Keratinocyte (primary cell): ENCODE measurements at regions not wholly inside any gene's neighbourhood (a gene's known extent, or its start where the extent isn't known, plus 50 kb on each side); places are given as distances from the start of the nearest gene placed in this dataset.

Source experiments
- DNase-seq: peaks from one replicate; pipeline ENCODE4 v3.0.0-alpha.2; 2011; ENCODE audit warnings: low read depth, missing footprints, low spot score
- FAIRE-seq: peaks from 2 replicates; lab custom pipeline; 2011; peaks lifted over from hg19 to GRCh38; lab: Jason Lieb, UNC
- H2AFZ ChIP-seq: 2 replicates; pipeline ENCODE4 v1.6.0; 2012; ENCODE audit warnings: low read length, control low read depth, inconsistent platforms; ENCODE audit not compliant: control insufficient read depth
- H3K27ac ChIP-seq: 2 replicates; pipeline ENCODE4 v1.5.1; 2011; ENCODE audit warnings: low read length; ENCODE audit not compliant: control insufficient read depth, insufficient read depth
- H3K27me3 ChIP-seq: 3 replicates; pipeline ENCODE4 v1.6.0; 2011; ENCODE audit warnings: low read length; ENCODE audit not compliant: control insufficient read depth, insufficient read depth; ENCODE audit errors: extremely low read depth
- H3K36me3 ChIP-seq, 2 experiments: 2 replicates in 1 of 2; 3 replicates in 1 of 2; pipeline ENCODE4 v1.5.1; 2011; ENCODE audit warnings: low read length in 2 of 2, mild to moderate bottlenecking in 1 of 2; ENCODE audit not compliant: control insufficient read depth in 2 of 2, insufficient read depth in 2 of 2; ENCODE audit errors: extremely low read depth in 1 of 2
- H3K4me1 ChIP-seq: 3 replicates; pipeline ENCODE4 v1.5.1; 2011; ENCODE audit warnings: low read length; ENCODE audit not compliant: control insufficient read depth, insufficient read depth; ENCODE audit errors: extremely low read depth
- H3K4me2 ChIP-seq: 3 replicates; pipeline ENCODE4 v1.6.0; 2011; ENCODE audit warnings: low read depth, low read length; ENCODE audit not compliant: control insufficient read depth, insufficient read depth; ENCODE audit errors: extremely low read depth
- H3K4me3 ChIP-seq, 3 experiments: fragments of 200-600 bp in 1 of 3; sonication (generic) in 1 of 3; 2 replicates in 2 of 3; 3 replicates in 1 of 3; pipeline ENCODE4 v1.5.1; 2011 to 2016; ENCODE audit warnings: low read length in 3 of 3, mild to moderate bottlenecking in 3 of 3, control low read depth in 2 of 3, inconsistent platforms in 1 of 3, low read depth in 1 of 3, mixed read lengths in 1 of 3, mixed run types in 1 of 3, moderate library complexity in 1 of 3; ENCODE audit not compliant: control insufficient read depth in 2 of 3, insufficient read depth in 2 of 3; ENCODE audit errors: extremely low read depth in 1 of 3
- H3K79me2 ChIP-seq: 2 replicates; pipeline ENCODE4 v1.6.0; 2012; ENCODE audit warnings: low read length; ENCODE audit not compliant: control insufficient read depth, insufficient read depth
- H3K9ac ChIP-seq: 3 replicates; pipeline ENCODE4 v1.6.0; 2011; ENCODE audit warnings: low read length; ENCODE audit not compliant: control insufficient read depth, insufficient read depth; ENCODE audit errors: extremely low read depth
- H3K9me1 ChIP-seq: 3 replicates; pipeline ENCODE4 v1.6.0; 2011; ENCODE audit warnings: low read length; ENCODE audit not compliant: control insufficient read depth, insufficient read depth; ENCODE audit errors: extremely low read depth
- H3K9me3 ChIP-seq: 2 replicates; pipeline ENCODE4 v1.5.1; 2012; ENCODE audit warnings: low read depth, low read length; ENCODE audit not compliant: control insufficient read depth
- H4K20me1 ChIP-seq: 3 replicates; pipeline ENCODE4 v1.6.0; 2011; ENCODE audit warnings: low read length; ENCODE audit not compliant: control insufficient read depth, insufficient read depth; ENCODE audit errors: extremely low read depth
- EZH2 ChIP-seq: IDR thresholded peaks from one replicate; pipeline ENCODE4 v1.6.1; 2012; ENCODE audit warnings: inconsistent platforms, mild to moderate bottlenecking, low read length, moderate library complexity
- dilution Hi-C: fragments of 300-500 bp; cut with MboI; formaldehyde crosslinking; loops from one replicate; pipeline ENCODE4 v1.7.0; 2020; ENCODE audit warnings: low sequenced_read_pairs; ENCODE audit not compliant: extremely low pct_ligation_motif_present
- TF ChIP-seq, protein P1 (sequence below), 3 experiments: IDR thresholded peaks in 1 of 3; conservative IDR thresholded peaks in 1 of 3; optimal IDR thresholded peaks in 1 of 3; 2 replicates in 2 of 3; 3 replicates in 1 of 3; pipeline versions ENCODE3 to v1.5.1; 2011; ENCODE audit warnings: low read length in 3 of 3, mild to moderate bottlenecking in 3 of 3, moderate library complexity in 2 of 3, control low read depth in 1 of 3, inconsistent platforms in 1 of 3; ENCODE audit not compliant: insufficient read depth in 2 of 3; ENCODE audit errors: extremely low read depth in 1 of 3

DNA sequence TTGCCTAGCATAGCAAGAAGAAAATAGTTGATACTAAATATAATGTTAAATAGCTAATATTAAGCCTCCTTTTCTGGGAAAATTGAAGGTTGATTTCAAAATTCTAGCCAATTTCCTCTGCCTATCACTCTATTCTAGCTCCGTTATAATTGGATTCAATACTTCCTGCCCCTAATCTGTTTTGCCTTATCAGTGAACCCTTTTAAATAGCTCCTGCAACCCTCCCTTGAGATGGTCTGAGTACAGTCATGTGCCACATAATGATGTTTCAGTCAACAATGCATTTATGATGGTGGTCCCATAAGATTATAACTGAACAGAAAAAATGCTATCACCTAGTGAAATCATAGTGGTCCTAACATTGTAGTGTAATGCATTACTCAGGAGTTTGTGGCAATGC, 79.7 kb upstream of the PBX1 start:
- Histone ChIP-seq H3K4me2 (no peak overlapping the region), H3K9ac (no peak overlapping the region), H3K79me2 (no peaks in the 10 kb centered on the region), H3K27ac (no peak overlapping the region), H3K9me3 (no peaks in the 10 kb centered on the region), H2AFZ (no peak overlapping the region), H3K4me1 (no peaks in the 10 kb centered on the region), H4K20me1 (no peaks in the 10 kb centered on the region), H3K4me3 (no peak overlapping the region), H3K36me3 (no peaks in the 10 kb centered on the region), H3K27me3 (no peaks in the 10 kb centered on the region), H3K9me1 (no peaks in the 10 kb centered on the region)
- DNase-seq (no peak), FAIRE-seq (no peak)
- dilution Hi-C loops = no loop called here
- TF ChIP-seq, protein P1, sequence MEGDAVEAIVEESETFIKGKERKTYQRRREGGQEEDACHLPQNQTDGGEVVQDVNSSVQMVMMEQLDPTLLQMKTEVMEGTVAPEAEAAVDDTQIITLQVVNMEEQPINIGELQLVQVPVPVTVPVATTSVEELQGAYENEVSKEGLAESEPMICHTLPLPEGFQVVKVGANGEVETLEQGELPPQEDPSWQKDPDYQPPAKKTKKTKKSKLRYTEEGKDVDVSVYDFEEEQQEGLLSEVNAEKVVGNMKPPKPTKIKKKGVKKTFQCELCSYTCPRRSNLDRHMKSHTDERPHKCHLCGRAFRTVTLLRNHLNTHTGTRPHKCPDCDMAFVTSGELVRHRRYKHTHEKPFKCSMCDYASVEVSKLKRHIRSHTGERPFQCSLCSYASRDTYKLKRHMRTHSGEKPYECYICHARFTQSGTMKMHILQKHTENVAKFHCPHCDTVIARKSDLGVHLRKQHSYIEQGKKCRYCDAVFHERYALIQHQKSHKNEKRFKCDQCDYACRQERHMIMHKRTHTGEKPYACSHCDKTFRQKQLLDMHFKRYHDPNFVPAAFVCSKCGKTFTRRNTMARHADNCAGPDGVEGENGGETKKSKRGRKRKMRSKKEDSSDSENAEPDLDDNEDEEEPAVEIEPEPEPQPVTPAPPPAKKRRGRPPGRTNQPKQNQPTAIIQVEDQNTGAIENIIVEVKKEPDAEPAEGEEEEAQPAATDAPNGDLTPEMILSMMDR (optimal IDR thresholded peaks at IDR 0.05 in 1 of 3, IDR thresholded peaks at IDR 0.05 in 1 of 3, conservative IDR thresholded peaks at IDR 0.05 in 1 of 3; ENCODE audit: extremely low read depth in 1 of 3, insufficient read depth in 2 of 3, low read length in 3 of 3) = no peak
- TF ChIP-seq EZH2 = no peak

DNA sequence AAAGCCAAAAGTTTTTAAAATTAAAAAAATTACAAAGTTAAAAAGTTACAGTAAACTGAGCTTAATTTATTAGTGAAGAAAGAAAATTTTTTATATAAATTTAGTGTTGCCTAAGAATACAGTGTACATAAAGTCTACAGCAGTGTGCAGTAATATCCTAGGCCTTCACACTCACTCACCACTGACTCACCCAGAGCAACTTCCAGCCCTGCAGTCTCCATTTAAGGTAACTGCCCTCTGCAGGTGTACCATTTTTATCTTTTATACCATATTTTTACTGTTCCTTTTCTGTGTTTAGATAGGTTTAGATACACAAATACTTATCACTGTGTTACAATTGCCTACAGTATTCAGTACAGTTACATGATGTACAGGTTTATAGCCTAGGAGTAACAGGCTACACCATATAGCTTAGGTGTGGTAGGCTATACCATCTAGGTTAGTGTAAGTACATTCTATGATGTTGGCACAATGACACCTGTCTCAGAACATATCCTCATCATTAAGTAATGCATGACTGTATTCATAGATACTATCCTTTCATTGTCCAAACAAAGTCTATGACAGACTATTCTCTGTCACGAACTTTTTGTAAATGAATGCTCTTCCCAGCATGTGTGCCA, 78.6 kb upstream of the PBX1 start:
- H2AFZ ChIP-seq = no peak overlapping the region
- no peak overlapping the region for H3K9ac ChIP-seq
- H4K20me1 ChIP-seq = no peaks in the 10 kb centered on the region
- TF ChIP-seq EZH2 = no peak
- TF ChIP-seq, protein P1 (optimal IDR thresholded peaks at IDR 0.05 in 1 of 3, IDR thresholded peaks at IDR 0.05 in 1 of 3, conservative IDR thresholded peaks at IDR 0.05 in 1 of 3; ENCODE audit: extremely low read depth in 1 of 3, insufficient read depth in 2 of 3, low read length in 3 of 3) = no peak
- no peaks in the 10 kb centered on the region for H3K36me3 ChIP-seq
- H3K4me1 ChIP-seq = no peaks in the 10 kb centered on the region
- H3K27me3 ChIP-seq = no peaks in the 10 kb centered on the region
- no peak overlapping the region for H3K4me3 ChIP-seq
- H3K9me3 ChIP-seq = no peaks in the 10 kb centered on the region
- no peak for DNase-seq
- H3K4me2 ChIP-seq = no peak overlapping the region
- no peaks in the 10 kb centered on the region for H3K79me2 ChIP-seq
- H3K27ac ChIP-seq = no peak overlapping the region
- dilution Hi-C loops = no loop called here
- FAIRE-seq = no peak
- H3K9me1 ChIP-seq = no peaks in the 10 kb centered on the region
